HepG2 (cell line): ENCODE measurements at regions not wholly inside any gene's neighbourhood (a gene's known extent, or its start where the extent isn't known, plus 50 kb on each side); places are given as distances from the start of the nearest gene placed in this dataset.

Source experiments
- ATAC-seq: fragments of 200-7000 bp; cut with Tn5 transposase; 3 replicates; pipeline ENCODE4 v1.9.1; 2020; ENCODE audit warnings: mild to moderate bottlenecking, moderate library complexity
- BruUV-seq: library from RNA; stranded (reverse); fragments of 400-500 nt; replicated peaks from 2 replicates; lab custom pipeline; 2021; lab: Mats Ljungman, UMichigan
- CTCF ChIA-PET: fragments of 300-600 bp; formaldehyde crosslinking; extraction: SDS; loops from one replicate; lab custom pipeline; 2021; ENCODE audit warnings: low total read pairs, inconsistent platforms, low intra/inter-chr PET ratio; lab: Yijun Ruan, JAX
- POLR2A ChIA-PET: fragments of 350-600 bp; sonication (Branson Sonifier 250); formaldehyde crosslinking; loops from one replicate; lab custom pipeline; 2020; ENCODE audit warnings: antibody characterized with exemption, inconsistent platforms; lab: Yijun Ruan, JAX
- DNase-seq: peaks from one replicate; pipeline ENCODE4 v3.0.0-alpha.2; 2015; ENCODE audit warnings: low spot score
- FAIRE-seq: peaks from 3 replicates; lab custom pipeline; 2011; peaks lifted over from hg19 to GRCh38; lab: Jason Lieb, UNC
- H2AFZ ChIP-seq: one replicate; pipeline ENCODE4 v1.6.1; 2011; ENCODE audit warnings: low read length, inconsistent platforms
- H3K27ac ChIP-seq: fragments of 300-600 bp; 3 replicates; pipeline ENCODE4 v1.8.0; 2011; ENCODE audit warnings: mixed run types, mild to moderate bottlenecking, mixed read lengths, low read length, inconsistent platforms; ENCODE audit not compliant: insufficient read depth; ENCODE audit errors: extremely low read length
- H3K27me3 ChIP-seq, 2 experiments: fragments of 200-600 bp in 1 of 2; 2 replicates in 1 of 2; 3 replicates in 1 of 2; pipeline versions ENCODE4 v1.6.0 to v1.8.0; 2011; ENCODE audit warnings: low read length in 2 of 2, mild to moderate bottlenecking in 2 of 2, moderate library complexity in 2 of 2, inconsistent platforms in 1 of 2; ENCODE audit not compliant: insufficient read depth in 2 of 2, control insufficient read depth in 1 of 2
- H3K36me3 ChIP-seq, 2 experiments: fragments of 200-600 bp in 1 of 2; replicated peaks in 1 of 2; 2 replicates in 1 of 2; 3 replicates in 1 of 2; pipeline versions ENCODE4 v1.5.1 to v1.8.0; 2011; ENCODE audit warnings: low read length in 2 of 2, inconsistent platforms in 1 of 2; ENCODE audit not compliant: insufficient read depth in 2 of 2, control insufficient read depth in 1 of 2
- H3K4me1 ChIP-seq: 2 replicates; pipeline ENCODE4 v1.5.1; 2012; ENCODE audit warnings: low read length, inconsistent platforms; ENCODE audit not compliant: insufficient read depth
- H3K4me2 ChIP-seq: 2 replicates; pipeline ENCODE4 v1.6.0; 2011; ENCODE audit warnings: low read depth, low read length, inconsistent platforms
- H3K4me3 ChIP-seq, 3 experiments: fragments of 200-600 bp in 1 of 3; sonication (generic), shearing (Covaris generic) in 1 of 3; replicated peaks in 1 of 3; 2 replicates each; pipeline ENCODE4 v1.5.1; 2011 to 2016; ENCODE audit warnings: low read length in 3 of 3, inconsistent platforms in 2 of 3, low read depth in 2 of 3, mild to moderate bottlenecking in 2 of 3, control low read depth in 1 of 3, mixed read lengths in 1 of 3; ENCODE audit not compliant: insufficient read depth in 1 of 3
- H3K79me2 ChIP-seq: one replicate; pipeline ENCODE4 v1.6.1; 2011; ENCODE audit warnings: low read length, inconsistent platforms; ENCODE audit not compliant: insufficient read depth
- H3K9ac ChIP-seq: 2 replicates; pipeline ENCODE4 v1.6.0; 2011; ENCODE audit warnings: mild to moderate bottlenecking, low read depth, low read length, inconsistent platforms; ENCODE audit not compliant: insufficient read depth
- H3K9me3 ChIP-seq: 2 replicates; pipeline ENCODE4 v1.5.1; 2012; ENCODE audit warnings: mild to moderate bottlenecking, low read length
- H4K20me1 ChIP-seq: 2 replicates; pipeline ENCODE4 v1.6.0; 2011; ENCODE audit warnings: inconsistent platforms, mild to moderate bottlenecking, low read length, moderate library complexity; ENCODE audit not compliant: insufficient read depth
- CREBL2 ChIP-seq: sonication (generic); formaldehyde crosslinking; IDR thresholded peaks from 2 replicates; pipeline ENCODE4 v1.8.1; 2023; ENCODE audit warnings: missing genetic modification reagents, mild to moderate bottlenecking, borderline replicate concordance
- ETS1 ChIP-seq: sonication (generic); formaldehyde crosslinking; IDR thresholded peaks from 2 replicates; pipeline ENCODE4 v1.4.0; 2020; ENCODE audit warnings: missing genetic modification reagents
- HDAC6 ChIP-seq: fragments of 200-600 bp; sonication (generic); IDR thresholded peaks from 2 replicates; pipeline ENCODE4 v1.7.0; 2017; ENCODE audit warnings: mild to moderate bottlenecking, antibody characterized with exemption, low read length, low read depth
- MEF2D ChIP-seq: sonication (generic); formaldehyde crosslinking; IDR thresholded peaks from 2 replicates; pipeline ENCODE4 v1.5.1; 2020; ENCODE audit warnings: mild to moderate bottlenecking, missing genetic modification reagents
- NFIB ChIP-seq: sonication (generic); formaldehyde crosslinking; IDR thresholded peaks from 2 replicates; pipeline ENCODE4 v1.9.0; 2021; ENCODE audit warnings: missing genetic modification reagents, mild to moderate bottlenecking, borderline replicate concordance
- SP2 ChIP-seq: sonication (generic); formaldehyde crosslinking; IDR thresholded peaks from 2 replicates; pipeline ENCODE4 v1.5.1; 2020; ENCODE audit warnings: mild to moderate bottlenecking, missing genetic modification reagents
- ZKSCAN1 ChIP-seq: fragments of 150-350 bp; IDR thresholded peaks from 2 replicates; pipeline ENCODE4 v1.6.1; 2014; ENCODE audit warnings: low read length
- WGBS: methylation state at CpG from one replicate; pipeline ENCODE4 v1.1.6; 2017; ENCODE audit warnings: low lambda C conversion rate; 5-methylcytosine and 5-hydroxymethylcytosine counted together
- in situ Hi-C: cut with HindIII; loops from 2 replicates; pipeline ENCODE4 v1.10.0; 2017; ENCODE audit warnings: low pct_unique_long_range_greater_than_20kb; ENCODE audit not compliant: extremely low pct_ligation_motif_present
- intact Hi-C: fragments of 100-400 bp; cut with micrococcal nuclease; formaldehyde crosslinking; loops from one replicate; pipeline ENCODE4 v1.10.0; 2022; ENCODE audit not compliant: unreplicated experiment
- TF ChIP-seq, protein P1 (sequence below): fragments of 450-650 bp; IDR thresholded peaks from 2 replicates; pipeline ENCODE4 v1.6.1; 2016

DNA sequence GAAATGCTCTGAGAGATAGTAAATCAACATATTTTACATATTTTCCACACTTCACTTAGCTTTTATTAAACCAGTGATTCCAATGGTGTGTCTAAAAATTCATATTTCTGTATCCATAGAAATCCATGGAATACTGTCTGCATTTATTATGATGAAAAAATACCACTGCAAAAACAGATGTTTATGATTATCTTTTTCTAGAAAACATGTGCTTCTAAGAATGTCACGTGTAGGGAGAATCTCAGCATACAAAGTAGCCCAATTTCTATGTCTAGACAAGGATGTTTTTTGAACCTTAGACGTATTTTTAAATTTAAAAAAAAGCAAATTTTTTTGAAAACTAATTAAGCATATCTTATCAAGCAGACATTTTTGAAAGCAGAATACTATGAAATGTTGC, 622.4 kb downstream of the TENT5A start:
- no peaks in the 10 kb centered on the region for H3K27me3 ChIP-seq
- H3K4me1 ChIP-seq: no peaks in the 10 kb centered on the region
- DNase-seq (no peak), FAIRE-seq (no peak), ATAC-seq (no peak)
- no peak overlapping the region for H3K27ac ChIP-seq
- no peak overlapping the region for H3K4me3 ChIP-seq
- BruUV-seq: no TSS peak
- no peaks in the 10 kb centered on the region for H3K79me2 ChIP-seq
- H3K36me3 ChIP-seq: no peaks in the 10 kb centered on the region
- no peak overlapping the region for H3K9ac ChIP-seq
- 0% methylated on average over 2 of the region's 2 CpGs for WGBS
- in situ Hi-C loops (no loop called here), intact Hi-C loops (no loop called here)
- H4K20me1 ChIP-seq: no peaks in the 10 kb centered on the region
- H3K9me3 ChIP-seq: peaks cover 11% of the 10 kb centered on the region; the same call in 1 of the 2 replicates
- TF ChIP-seq ZKSCAN1: no peak
- TF ChIP-seq, protein P1, sequence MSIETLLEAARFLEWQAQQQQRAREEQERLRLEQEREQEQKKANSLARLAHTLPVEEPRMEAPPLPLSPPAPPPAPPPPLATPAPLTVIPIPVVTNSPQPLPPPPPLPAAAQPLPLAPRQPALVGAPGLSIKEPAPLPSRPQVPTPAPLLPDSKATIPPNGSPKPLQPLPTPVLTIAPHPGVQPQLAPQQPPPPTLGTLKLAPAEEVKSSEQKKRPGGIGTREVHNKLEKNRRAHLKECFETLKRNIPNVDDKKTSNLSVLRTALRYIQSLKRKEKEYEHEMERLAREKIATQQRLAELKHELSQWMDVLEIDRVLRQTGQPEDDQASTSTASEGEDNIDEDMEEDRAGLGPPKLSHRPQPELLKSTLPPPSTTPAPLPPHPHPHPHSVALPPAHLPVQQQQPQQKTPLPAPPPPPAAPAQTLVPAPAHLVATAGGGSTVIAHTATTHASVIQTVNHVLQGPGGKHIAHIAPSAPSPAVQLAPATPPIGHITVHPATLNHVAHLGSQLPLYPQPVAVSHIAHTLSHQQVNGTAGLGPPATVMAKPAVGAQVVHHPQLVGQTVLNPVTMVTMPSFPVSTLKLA: peak; percentile 71
- no peak overlapping the region for H3K4me2 ChIP-seq
- CTCF ChIA-PET: no interaction called here
- H2AFZ ChIP-seq: no peak overlapping the region
- POLR2A ChIA-PET: no interaction called here

DNA sequence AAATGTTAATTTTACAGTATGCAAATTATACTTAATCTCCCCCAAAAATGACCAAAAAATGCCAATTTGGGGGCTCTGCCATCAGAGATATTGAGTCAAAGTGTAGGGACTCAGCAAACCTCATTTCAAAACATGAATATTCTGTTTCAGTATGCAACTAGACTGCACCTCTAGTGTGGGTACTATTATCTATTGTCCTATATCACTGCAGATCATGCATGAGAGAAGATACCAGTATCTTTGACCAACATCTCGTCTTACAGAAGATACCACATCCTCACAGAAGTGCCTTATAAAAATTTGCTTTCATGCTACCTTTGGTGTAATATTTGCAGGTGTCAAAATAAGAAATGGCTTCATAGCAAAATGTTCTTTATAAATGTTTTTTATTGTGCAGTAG, 623.8 kb downstream of the TENT5A start:
- H3K9ac ChIP-seq: no peak overlapping the region
- no peaks in the 10 kb centered on the region for H3K36me3 ChIP-seq
- H3K4me1 ChIP-seq: no peaks in the 10 kb centered on the region
- no TSS peak for BruUV-seq
- FAIRE-seq (no peak), DNase-seq (no peak), ATAC-seq (no peak)
- H4K20me1 ChIP-seq: no peaks in the 10 kb centered on the region
- no peak overlapping the region for H3K27ac ChIP-seq
- H3K27me3 ChIP-seq: no peaks in the 10 kb centered on the region
- H3K4me2 ChIP-seq: no peak overlapping the region
- peaks cover 11% of the 10 kb centered on the region; the same call in 1 of the 2 replicates for H3K9me3 ChIP-seq
- in situ Hi-C loops: no loop called here
- ChIA-PET POLR2A (no interaction called here), CTCF (no interaction called here)
- H3K4me3 ChIP-seq: no peak overlapping the region
- no peaks in the 10 kb centered on the region for H3K79me2 ChIP-seq
- no peak for TF ChIP-seq NFIB (CRISPR knock-in tag)
- no peak for TF ChIP-seq HDAC6
- no peak for TF ChIP-seq ETS1 (CRISPR knock-in tag)
- no peak for TF ChIP-seq CREBL2 (CRISPR knock-in tag)
- TF ChIP-seq SP2: no peak
- no peak for TF ChIP-seq MEF2D
- 0% methylated on average over 1 of the region's 1 CpG for WGBS
- no peak overlapping the region for H2AFZ ChIP-seq
- intact Hi-C loops: no loop called here
